ENCODE measurements at regions not wholly inside any gene's neighbourhood (a gene's known extent, or its start where the extent isn't known, plus 50 kb on each side); places are given as distances from the start of the nearest gene placed in this dataset.

- TF ChIP-seq CTCF (IDR thresholded peaks at IDR 0.05 in 4 of 5, conservative IDR thresholded peaks at IDR 0.05 in 1 of 5) (no peak), POLR2A (IDR thresholded peaks at IDR 0.05) (no peak)
These were observed 185.8 kb upstream of the ELAVL2 start for GRCh38 chr9:24011881-24012280.

Data from gastrocnemius medialis (tissue), 4 donors.